GM19351 (cell line): ENCODE measurements at regions not wholly inside any gene's neighbourhood (a gene's known extent, or its start where the extent isn't known, plus 50 kb on each side); places are given as distances from the start of the nearest gene placed in this dataset.
A peak's percentile ranks its signal among the peaks of the same experiment; 100 is the strongest.

Source experiments
- ATAC-seq: cut with Tn5 transposase; IDR thresholded peaks from one replicate; pipeline ENCODE4 v1.9.1; 2021; ENCODE audit warnings: mild to moderate bottlenecking, moderate library complexity; ENCODE audit not compliant: unreplicated experiment

DNA sequence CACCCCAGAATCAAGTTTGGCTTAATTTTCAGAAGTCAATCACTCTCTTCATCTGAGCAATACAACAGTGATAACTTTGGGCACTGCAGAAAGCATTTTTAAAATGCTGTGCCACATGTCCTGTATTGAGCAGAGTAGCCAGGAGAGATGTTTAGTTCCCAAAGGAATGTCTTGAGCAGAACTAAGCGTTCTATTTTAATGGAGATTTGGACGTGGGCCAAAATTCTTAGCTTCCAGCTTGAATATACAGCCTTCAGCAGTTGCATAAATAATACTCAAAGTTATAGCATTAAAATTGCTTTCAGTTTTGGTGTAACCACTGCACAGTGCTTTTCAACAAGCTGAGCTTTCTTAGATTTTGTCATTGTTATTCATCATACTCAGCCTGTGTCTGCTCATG is 679.2 kb downstream of the NLGN4X start:
- ATAC-seq, result no peak

DNA sequence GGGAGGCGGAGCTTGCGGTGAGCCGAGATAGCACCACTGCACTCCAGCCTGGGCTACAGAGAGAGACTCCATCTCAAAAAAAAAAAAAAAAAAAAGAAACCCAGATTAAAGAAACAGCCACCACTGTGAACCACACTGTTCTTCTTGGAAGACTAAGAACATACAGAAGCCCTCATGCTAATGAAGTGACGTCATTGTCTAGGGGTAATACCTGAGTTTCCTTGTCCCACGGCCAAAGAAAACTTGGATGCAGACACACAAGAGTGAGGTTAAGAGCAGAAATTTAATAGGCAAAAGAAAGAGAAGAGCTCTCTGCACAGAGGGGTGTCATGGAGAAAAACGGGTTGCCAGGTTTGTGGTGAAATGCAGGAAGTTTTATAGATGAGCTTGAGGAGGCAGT is 691.6 kb downstream of the NLGN4X start:
- no peak for ATAC-seq

DNA sequence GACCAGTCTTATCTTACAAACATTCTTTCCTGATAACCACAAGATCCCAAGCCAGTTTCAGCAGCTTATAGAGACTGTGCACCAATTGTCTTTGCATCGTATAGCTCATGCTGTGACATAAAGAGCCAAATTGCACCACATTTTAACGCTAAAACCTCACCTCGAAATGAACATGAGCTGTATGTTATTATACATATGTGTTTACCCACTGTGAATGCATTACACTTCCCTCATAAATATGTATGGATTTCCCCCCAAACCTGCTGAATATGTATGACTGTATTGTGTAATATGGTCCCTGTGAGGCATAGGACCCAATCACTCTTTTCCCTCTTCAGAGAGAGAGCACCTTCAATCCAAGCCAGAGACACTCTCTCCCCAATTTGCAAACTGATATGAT is 692.4 kb downstream of the NLGN4X start:
- no peak for ATAC-seq

DNA sequence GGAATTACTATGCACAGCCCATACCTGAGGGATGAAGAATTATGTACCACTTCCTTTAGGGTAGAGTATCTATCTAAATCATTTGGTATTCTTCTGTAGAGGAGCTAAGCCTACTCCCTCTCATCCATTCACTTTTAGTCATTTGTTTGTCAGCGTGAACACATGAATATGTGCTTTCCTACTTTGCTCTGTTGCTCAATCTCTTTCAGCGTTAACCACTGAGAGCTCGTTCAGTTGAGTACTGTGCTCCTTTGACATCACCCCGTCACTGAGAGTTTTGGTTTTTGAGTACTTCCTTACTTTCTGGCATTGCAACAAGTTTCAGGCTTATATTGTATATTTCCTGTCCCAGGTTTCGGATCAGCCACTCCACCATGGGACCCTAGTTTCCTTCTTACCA is 700.6 kb downstream of the NLGN4X start:
- no peak for ATAC-seq

DNA sequence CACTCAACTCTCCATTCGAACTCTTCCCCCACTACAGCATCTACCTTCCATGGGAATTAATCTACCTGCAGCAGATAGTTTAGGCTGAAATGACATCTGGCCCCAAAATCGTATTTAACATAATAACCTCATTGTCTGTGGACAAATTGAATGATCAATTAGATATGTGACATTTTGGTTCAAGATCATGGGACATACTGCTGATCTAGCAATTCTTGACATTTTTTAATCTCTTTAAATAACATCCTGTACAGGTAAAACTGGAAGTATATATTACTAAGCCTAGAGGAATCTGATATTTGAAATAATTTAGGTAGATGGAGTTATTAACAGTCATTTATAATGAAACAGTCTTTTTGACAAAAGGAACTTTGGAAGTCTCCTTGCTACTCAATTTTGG is 702.5 kb downstream of the NLGN4X start:
- no peak for ATAC-seq

DNA sequence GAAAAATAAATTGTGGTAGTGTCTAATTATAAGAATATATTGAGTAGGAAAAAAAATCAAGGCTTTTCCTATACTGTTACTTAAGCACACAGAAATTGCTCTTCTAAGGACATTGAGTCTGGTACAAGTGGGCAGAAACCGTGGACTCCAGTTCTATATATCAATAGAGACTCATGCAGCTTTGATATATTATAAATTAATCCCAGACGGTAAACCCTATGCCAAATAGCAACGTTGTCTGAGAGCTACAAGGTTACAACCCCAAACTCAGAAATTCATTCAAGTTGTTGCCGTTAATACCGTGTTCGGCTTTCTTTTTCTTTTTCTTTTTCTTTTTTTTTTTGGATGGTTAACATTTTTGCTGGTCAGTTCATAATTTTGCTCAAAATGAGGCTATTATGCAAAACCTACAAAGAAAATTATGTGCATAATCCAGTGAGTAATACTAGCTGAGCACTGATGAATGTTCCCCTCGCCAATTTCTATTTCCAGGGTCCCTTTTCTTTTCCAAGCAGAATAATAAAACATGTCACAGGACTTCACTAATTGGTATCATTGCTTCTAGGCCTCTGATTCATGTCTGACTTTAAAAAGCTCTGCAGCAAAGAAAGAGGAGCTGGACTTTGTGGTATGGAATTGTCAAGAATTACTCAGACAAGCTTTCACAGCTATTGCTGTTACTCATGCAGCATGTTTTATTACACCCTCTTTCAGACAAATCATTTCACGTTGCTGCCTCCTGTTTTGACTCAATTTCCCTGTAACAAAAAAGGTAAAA is 737.7 kb downstream of the NLGN4X start:
- no peak for ATAC-seq

DNA sequence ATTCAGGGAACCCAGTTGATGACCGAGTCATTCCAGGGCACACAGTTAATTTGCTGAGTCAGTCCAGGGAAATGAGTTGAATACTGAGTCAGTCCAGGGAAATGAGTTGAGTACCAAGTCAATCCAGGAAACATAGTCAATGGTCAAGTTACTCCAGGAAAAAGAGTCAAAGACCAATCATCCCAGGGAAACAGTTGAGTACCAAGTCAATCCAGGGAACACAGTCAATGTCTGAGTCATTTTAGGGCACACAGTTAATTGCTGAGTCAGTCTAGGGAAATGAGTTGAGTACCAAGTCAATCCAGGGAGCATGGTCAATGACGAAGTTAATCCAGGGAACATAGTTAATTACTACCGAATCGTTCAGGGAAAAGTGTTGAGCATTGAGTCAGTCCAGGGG is 754.4 kb downstream of the NLGN4X start:
- no peak for ATAC-seq

DNA sequence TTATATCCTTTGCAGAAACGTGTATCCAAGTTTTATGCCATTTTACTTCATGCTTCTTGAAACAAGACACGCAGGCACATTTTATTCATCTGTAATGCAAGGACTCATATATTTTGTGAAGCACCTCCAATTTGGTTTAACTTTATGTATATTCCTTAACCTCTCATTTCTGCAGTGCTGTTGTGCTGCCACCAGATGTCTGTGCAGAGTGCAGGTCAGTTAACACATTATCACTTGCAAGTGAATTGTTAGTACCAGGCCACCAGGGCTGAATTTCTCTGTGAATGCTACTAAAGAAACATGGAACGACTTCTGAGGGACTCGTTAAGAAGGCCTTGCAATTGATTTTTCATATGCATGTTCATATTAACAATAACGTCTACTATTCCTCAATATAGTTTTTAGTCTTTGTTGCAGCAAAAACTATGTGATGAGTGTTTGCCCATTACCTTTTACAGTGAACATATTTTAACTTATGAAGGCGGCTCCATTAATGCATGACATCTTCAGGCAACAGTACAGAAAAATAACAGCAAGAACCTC is 770.3 kb downstream of the NLGN4X start:
- ATAC-seq, result no peak

DNA sequence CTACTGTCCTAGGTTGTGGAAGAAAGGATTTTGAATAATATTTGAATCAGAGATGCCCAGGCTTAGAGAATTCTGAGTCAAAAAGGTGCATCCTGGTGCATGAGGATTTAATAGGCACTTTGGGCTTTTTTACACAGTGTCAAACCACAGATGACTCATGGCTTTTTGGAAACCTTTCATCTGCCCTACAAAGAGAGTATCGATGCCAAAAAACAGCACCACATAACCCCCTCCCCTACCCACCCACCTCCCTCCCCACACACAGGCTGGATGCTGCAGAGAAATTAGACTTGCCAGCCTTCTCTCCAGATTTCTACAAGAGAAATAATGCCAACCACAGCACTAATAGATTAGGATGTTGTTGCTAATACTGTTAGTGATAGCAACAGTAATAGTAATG is 779.3 kb downstream of the NLGN4X start:
- ATAC-seq, result no peak

DNA sequence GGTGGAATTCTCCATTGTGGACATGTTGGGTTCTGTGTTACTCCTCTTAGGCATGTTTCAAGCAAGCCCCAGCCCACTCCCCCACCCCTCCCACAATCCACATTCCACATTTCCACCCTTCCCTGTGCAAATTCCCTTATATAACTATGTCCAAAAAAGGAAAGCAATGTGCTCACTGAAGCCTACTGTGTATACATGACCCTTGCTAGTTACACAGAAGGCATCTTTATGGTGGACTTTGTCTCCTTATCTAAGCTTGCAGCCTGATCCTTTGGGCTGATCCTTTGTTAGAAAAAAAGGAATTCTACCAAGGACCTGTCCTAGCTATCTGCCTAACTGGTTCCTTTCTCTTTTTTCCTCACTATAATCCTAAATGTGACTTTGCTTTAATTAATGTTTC is 796.8 kb downstream of the NLGN4X start:
- no peak for ATAC-seq

DNA sequence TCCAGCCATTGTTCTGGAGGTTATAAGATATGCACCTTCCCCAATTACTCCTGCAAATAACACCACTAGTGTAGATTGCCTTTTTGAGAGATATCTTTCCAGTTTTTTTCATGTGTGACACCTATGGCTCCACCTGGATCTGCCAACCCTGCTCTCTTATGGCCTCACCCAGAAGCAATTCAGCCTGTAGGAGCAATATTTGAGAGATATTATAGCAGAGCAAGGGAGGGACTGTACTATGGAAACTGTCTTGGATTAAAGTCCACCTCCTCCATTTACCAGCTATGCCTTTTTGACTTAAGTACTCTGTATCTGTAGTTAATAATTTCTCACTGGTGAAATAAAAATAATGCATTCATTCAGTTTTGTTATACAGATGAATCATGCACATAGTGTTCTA is 803.5 kb downstream of the NLGN4X start:
- no peak for ATAC-seq

DNA sequence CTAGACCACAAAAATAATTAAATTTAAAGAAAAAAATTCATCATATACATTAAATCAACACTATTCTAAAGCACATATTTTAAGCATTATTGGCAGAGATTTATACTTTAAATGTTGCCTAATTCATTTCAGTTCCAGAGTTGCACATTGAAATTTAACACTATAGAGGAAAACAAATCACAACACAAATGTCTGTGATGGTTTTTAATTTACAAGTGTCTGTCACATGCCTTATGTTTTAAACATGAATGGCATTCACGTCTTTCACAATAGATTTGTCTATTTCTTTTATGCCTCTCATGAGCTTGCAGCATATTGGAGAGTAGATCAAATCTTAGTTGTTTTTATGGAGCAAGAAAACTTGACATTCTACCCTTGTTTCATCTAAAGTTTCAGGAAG is 811.3 kb downstream of the NLGN4X start:
- ATAC-seq, result no peak

DNA sequence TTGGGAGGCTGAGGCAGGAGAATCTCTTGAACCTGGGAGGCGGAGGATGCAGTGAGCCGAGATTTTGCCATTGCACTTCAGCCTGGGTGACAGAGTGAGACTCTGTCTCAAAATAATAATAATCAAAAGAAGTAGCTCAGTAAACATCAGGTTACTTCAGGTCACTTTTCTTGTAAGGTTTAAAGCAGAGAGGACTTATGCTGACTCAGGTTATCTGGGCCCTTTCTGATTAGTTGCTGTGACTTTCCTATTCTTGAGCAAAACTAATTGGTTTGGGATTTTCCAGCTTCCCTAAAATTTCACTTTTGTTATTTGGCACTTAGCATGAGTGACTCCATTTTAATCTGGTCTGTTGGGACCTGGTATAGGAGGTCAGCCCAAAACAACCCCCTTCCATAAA is 812.9 kb downstream of the NLGN4X start:
- no peak for ATAC-seq

DNA sequence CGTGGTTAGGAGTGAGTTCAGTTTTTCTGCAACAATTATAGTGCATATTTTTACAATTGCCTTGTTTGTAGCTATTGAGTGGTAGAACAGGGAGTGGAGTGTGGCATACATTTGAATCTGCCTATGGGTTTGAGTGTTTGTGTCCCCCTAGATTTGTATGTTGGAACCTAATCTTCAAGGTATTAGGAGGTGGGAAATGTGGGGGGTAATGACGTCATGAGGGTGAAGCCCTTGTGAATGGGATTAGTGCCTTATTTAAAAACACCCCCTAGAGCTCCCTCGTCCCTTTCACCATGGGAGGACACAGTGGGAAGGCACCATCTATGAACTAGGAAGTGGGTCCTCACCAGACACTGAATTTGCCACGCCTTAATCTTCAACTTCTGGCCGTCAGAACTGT is 819.6 kb downstream of the NLGN4X start:
- ATAC-seq, result no peak

DNA sequence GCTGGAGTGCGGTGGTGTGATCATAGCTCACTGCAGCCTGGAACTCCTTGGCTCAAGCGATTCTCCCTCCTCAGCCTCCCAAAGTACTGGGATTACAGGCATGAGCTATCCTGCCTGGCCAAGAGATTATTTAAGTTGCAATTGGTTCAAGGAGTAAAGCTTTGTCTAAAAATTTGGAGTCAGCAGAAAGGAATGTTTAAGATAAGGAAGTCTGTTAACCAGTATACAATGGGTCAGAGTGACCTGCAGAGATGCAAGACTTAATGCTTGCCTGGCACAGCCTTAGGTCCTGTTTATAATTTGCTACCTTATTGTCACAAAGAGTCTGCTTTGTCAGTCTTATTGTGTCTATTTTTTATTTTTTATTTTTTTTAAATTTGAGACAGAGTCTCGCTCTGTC is 826.2 kb downstream of the NLGN4X start:
- no peak for ATAC-seq

DNA sequence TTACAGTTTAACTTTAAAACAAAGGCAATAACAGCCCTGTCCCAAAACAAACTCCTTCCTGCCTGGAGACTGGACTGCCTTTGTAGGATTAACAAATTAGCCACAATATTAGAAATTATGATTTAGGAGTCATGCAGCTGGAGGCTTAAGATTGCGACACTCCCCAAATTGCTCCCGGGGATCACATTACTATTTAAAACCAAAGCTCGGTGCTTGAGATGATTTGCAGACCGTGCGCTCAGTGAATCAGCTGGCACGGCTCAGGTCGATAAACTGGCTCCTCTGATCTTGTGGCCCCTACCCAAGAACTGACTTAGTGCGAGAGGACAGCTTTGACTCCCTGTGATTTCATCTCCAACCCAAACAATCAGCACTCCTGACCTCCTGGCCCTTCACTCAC is 829.3 kb downstream of the NLGN4X start:
- ATAC-seq, result no peak

DNA sequence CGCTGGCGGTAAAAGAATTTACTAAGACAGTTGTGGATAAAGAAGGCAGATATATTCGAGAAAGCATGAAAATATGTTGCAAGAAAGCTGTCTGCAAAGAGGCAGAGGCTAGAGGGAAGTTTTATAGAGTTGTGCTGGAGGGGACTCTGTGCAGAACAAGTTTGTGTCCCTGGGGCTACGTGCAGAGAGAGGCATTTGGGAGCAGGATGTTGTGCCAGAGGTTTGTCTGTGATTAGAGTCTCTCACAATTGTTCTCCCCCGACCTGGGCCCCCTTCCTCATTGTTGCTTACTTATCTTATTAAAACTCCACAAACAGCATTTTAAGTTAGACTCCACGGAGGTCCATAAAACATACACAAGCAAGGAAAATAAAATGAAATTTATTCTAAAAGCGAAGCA is 831.3 kb downstream of the NLGN4X start:
- ATAC-seq, result no peak

DNA sequence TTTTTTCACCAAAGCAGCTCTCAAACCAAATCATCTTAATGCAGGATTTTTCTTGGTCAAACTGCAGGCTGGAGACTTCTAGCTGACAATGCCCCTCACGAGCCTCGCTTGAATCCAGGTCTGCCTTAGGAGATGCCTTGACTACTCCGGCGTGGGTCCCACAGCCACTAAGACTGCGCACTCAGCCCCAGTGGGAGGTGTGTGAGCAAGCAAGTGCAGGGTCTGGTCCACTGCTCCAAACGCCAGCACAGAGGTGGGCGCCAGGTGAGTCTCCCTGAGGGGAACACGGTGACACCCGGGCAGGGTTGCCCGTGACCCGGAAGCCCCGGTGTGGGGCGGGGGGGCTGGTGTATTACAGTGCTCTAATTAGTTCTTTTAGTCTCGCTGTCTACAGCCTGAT is 838.3 kb downstream of the NLGN4X start:
- ATAC-seq, result no peak

DNA sequence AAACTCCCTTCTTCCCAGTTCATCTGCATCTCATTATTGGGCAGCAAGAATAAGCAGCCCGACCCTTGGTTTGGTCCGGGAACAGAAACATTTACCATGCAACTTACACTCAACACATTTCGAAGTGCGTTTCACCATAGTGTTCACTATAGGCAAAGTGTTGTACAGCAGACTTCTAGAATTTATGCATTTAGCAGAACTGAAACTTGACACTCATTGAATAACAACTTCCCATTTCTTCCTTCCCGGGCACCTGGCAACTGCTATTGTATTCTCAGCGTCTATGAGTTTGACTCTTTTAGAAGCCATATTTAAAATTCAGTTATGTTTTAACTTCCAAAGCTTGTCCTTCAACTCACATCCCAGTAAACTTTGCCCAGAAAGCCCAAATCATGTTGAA is 840.6 kb downstream of the NLGN4X start:
- ATAC-seq, result peak; percentile 73

DNA sequence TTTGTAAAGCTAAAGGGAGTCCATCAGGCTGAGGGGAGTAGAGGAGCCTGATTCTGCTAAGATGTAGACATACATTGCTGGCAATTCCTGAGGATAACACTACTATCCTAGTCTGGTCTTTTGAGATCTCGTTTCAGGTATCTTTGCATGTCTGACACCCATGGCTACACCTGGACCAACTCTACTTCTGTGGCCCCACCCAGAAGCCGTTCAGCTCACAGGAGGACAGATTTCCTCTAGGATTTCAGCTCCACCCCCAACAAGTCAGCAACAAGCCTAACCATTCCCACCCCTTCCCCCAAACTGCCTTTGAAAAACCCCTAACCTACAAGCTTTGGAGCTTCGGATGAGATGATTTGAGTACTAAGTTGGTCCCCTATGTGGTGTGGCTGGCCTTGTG is 848.2 kb downstream of the NLGN4X start:
- ATAC-seq, result no peak

DNA sequence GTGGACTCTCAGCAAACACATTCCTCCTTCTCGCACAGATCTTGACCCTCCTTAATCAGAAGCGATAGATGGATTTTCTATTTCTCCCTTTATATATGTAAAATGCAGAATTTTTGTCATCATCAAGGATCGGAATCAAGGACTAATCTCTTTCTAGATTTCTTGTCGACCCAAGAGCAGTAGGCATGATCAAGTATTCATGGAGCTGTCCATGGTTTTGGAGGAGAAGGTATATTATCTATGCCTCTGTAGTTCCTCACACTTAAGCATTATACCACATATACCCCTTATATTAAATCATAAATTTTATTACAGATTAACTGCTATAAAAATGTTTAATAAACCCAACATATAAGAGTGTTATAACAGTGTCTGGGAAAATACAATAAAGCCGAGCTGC is 886.8 kb downstream of the NLGN4X start:
- no peak for ATAC-seq

DNA sequence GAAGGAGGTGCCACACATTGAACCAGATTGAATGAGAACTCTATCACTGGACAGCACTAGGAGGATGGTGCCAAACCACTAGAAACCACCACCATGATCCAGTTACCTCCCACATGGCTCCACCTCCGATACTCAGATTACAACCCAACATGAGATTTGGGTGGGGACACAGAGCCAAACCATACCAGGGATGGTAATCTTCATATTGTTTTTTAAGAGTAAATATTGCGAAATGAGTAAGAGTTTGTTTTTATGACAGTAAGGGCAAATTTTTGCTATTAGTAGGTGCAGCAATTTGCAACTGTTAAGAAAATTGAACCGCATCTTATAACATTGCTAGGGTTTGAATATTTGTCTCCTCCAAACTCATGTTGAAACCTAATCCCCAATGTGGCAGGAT is 891.5 kb downstream of the NLGN4X start:
- no peak for ATAC-seq

DNA sequence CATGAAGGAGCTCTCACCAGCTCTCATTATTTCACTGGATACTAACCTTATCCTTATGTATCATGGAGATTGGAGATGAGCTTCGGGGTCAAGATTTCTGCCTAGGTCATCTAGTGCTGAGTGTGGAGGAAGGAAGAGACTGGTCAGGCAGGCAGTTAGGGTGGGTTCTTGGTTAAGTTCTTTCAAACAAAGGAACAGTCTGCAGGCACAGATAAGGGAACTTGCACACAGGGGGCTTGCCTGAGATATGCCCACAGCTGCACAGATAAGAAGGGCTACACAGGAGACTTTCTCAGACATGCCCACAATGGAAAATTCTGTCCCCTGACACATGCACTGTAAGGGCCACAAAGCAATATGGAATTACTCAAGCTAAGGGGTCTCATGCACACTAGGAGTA is 904.1 kb downstream of the NLGN4X start:
- ATAC-seq, result no peak
